ENCODE measurements at regions not wholly inside any gene's neighbourhood (a gene's known extent, or its start where the extent isn't known, plus 50 kb on each side); places are given as distances from the start of the nearest gene placed in this dataset.

- no peak for DNase-seq
Measured at GRCh38 chr15:91625506-91625905, 228.0 kb upstream of the SLCO3A1 start.

- no peak for DNase-seq
Measured at GRCh38 chr15:91627473-91628278, 225.8 kb upstream of the SLCO3A1 start.

- no peak for DNase-seq
Measured at GRCh38 chr15:91630090-91630489, 223.4 kb upstream of the SLCO3A1 start.

- no peak for DNase-seq
Measured at GRCh38 chr15:91632176-91632575, 221.3 kb upstream of the SLCO3A1 start.

- DNase-seq: no peak
Measured at GRCh38 chr15:91632981-91633380, 220.5 kb upstream of the SLCO3A1 start.

GRCh38 chr15:91634179-91634578 is 219.3 kb upstream of the SLCO3A1 start:
- DNase-seq: no peak

- no peak for DNase-seq
Measured at GRCh38 chr15:91635080-91635479, 218.4 kb upstream of the SLCO3A1 start.

- DNase-seq: no peak
Measured at GRCh38 chr15:91635641-91636040, 217.9 kb upstream of the SLCO3A1 start.

GRCh38 chr15:91649016-91649415 is 204.5 kb upstream of the SLCO3A1 start:
- no peak for DNase-seq

GRCh38 chr15:91649831-91650321 is 203.6 kb upstream of the SLCO3A1 start:
- DNase-seq: no peak

- DNase-seq: no peak
Measured at GRCh38 chr15:91651251-91651650, 202.3 kb upstream of the SLCO3A1 start.

GRCh38 chr15:91652610-91653207 is 200.8 kb upstream of the SLCO3A1 start:
- peak; percentile 15 for DNase-seq

GRCh38 chr15:91655563-91656290 is 197.8 kb upstream of the SLCO3A1 start:
- DNase-seq: peak; percentile 55

- peak; percentile 69 for DNase-seq
Measured at GRCh38 chr15:91660174-91660649, 193.3 kb upstream of the SLCO3A1 start.

- DNase-seq: no peak
Measured at GRCh38 chr15:91664224-91664836, 189.2 kb upstream of the SLCO3A1 start.

- no peak for DNase-seq
Measured at GRCh38 chr15:91665212-91665611, 188.3 kb upstream of the SLCO3A1 start.

- DNase-seq: peak; percentile 23
Measured at GRCh38 chr15:91668370-91668769, 185.1 kb upstream of the SLCO3A1 start.

GRCh38 chr15:91670108-91670507 is 183.4 kb upstream of the SLCO3A1 start:
- no peak for DNase-seq

GRCh38 chr15:91678003-91678402 is 175.5 kb upstream of the SLCO3A1 start:
- DNase-seq: no peak

- DNase-seq: peak; percentile 20
Measured at GRCh38 chr15:91679447-91679846, 174.1 kb upstream of the SLCO3A1 start.

GRCh38 chr15:91685436-91685835 is 168.1 kb upstream of the SLCO3A1 start:
- DNase-seq: no peak

- no peak for DNase-seq
Measured at GRCh38 chr15:91688811-91689210, 164.7 kb upstream of the SLCO3A1 start.

- DNase-seq: no peak
Measured at GRCh38 chr15:91689377-91689776, 164.1 kb upstream of the SLCO3A1 start.
